ENCODE measurements at regions not wholly inside any gene's neighbourhood (a gene's known extent, or its start where the extent isn't known, plus 50 kb on each side); places are given as distances from the start of the nearest gene placed in this dataset.
"Not testable (repeated sequence)": the region's sequence is repeated elsewhere in the genome, so short reads cannot be mapped to it uniquely, and the experiment has no call there.

- no peak for TF ChIP-seq CTCF (IDR thresholded peaks at IDR 0.05; ENCODE audit: low read depth, low read length)
- no peak for DNase-seq (ENCODE audit: extremely low read depth, low read depth)
Observed at GRCh38 chr5:110973510-110973909, 98.0 kb upstream of the TSLP start.

- DNase-seq (ENCODE audit: extremely low read depth, low read depth) = no peak
- TF ChIP-seq CTCF (IDR thresholded peaks at IDR 0.05; ENCODE audit: low read depth, low read length) = no peak
Observed at GRCh38 chr5:110977915-110978314, 93.6 kb upstream of the TSLP start.

GRCh38 chr5:110985882-110986281 is 85.6 kb upstream of the TSLP start:
- DNase-seq (ENCODE audit: extremely low read depth, low read depth) = not testable (repeated sequence)

- DNase-seq (ENCODE audit: extremely low read depth, low read depth) = not testable (repeated sequence)
Observed at GRCh38 chr5:110987573-110987972, 83.9 kb upstream of the TSLP start.

- no peak for DNase-seq (ENCODE audit: extremely low read depth, low read depth)
- no peak for TF ChIP-seq CTCF (IDR thresholded peaks at IDR 0.05; ENCODE audit: low read depth, low read length)
Observed at GRCh38 chr5:110996742-110997141, 74.8 kb upstream of the TSLP start.

- TF ChIP-seq CTCF (IDR thresholded peaks at IDR 0.05; ENCODE audit: low read depth, low read length) = no peak
Observed at GRCh38 chr5:111002036-111002435, 69.5 kb upstream of the TSLP start.

GRCh38 chr5:111003623-111004022 is 67.9 kb upstream of the TSLP start:
- no peak for DNase-seq (ENCODE audit: extremely low read depth, low read depth)
- TF ChIP-seq CTCF (IDR thresholded peaks at IDR 0.05; ENCODE audit: low read depth, low read length) = no peak

More at GRCh38 chr5:111002036-111002435, 69.5 kb upstream of the TSLP start:
- DNase-seq (ENCODE audit: extremely low read depth, low read depth) = no peak

GRCh38 chr5:111004291-111004690 is 67.2 kb upstream of the TSLP start:
- no peak for DNase-seq (ENCODE audit: extremely low read depth, low read depth)
- no peak for TF ChIP-seq CTCF (IDR thresholded peaks at IDR 0.05; ENCODE audit: low read depth, low read length)

- DNase-seq (ENCODE audit: extremely low read depth, low read depth) = no peak
- TF ChIP-seq CTCF (IDR thresholded peaks at IDR 0.05; ENCODE audit: low read depth, low read length) = no peak
Observed at GRCh38 chr5:111010783-111011182, 60.7 kb upstream of the TSLP start.
